Kidney capillary endothelial cell (primary cell): ENCODE measurements at regions not wholly inside any gene's neighbourhood (a gene's known extent, or its start where the extent isn't known, plus 50 kb on each side); places are given as distances from the start of the nearest gene placed in this dataset.

ENCODE experiments used
- DNase-seq: peaks from one replicate; pipeline ENCODE4 v3.0.0-alpha.2; 2018; ENCODE audit warnings: low spot score

DNA sequence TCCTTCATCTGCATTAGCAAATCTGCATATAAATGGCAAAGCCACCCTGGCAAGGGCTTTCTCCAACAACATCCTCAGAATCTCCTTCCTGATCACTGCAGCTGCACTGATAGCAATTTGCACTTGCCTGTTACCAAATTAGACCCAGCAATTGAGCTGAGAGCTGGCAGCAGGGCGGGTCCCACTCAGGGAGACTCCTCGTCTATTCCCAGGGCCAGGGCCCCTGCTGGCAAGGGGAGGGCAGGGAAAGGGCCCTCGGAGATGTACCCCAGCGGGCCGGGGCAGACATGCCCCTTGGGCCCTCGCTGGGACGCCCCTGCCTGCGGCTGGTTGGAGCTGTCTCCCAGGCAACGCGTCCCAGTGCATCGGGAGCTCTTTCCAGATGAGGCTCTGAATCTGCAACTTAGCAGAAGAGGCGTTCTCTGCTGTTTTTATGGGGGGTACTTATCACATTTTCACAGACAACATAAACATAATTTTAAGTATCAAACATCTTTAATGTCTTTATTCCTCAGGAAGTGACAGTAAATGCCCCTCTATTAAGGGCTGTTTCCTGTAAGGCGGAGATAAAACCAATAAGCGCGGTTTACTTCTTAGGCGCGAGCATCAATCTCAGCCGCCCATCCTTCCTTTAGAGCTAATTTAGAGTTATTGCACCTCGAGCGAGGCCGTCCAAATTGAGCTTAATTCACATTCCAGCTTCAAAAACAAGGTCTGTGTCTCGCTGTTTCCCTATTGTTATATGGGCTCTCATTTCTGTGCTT, 249.0 kb upstream of the PPP2R2D start:
- no peak for DNase-seq

DNA sequence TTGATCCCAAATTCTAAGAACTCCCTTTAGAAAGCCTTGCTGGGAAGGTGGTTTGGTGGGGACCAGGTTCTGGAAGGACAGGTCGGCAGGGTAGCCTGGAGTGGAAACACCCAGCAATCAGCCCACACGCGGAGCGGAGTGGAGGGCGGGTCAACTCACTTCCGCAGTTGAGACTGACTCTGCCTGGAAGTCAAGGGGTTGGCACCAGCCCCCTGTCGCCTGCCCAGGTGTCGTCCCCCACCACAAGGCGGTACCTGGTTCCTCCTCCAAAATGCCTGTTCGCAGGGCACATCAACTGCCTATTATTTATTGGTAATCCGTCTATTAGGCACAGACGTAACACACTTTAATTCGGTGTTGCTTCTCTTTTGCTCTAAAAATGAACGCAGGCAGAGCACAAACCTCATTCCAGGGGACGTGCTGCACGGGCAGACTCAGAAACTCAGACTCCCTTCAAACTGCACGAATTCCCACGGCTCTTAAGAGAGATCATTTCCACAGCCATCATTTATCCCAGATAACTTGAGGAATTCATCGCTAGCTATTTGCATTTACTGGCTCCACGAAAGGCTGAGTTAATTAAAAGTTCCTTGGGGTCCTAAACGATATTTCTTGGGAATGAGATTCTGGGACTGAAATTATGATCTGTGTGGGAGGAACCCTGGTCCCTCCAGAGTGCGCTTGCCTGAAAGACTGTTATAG, 248.2 kb upstream of the PPP2R2D start:
- no peak for DNase-seq

- DNase-seq: no peak
These were observed 247.7 kb upstream of the PPP2R2D start for GRCh38 chr10:131653140-131653539.

DNA sequence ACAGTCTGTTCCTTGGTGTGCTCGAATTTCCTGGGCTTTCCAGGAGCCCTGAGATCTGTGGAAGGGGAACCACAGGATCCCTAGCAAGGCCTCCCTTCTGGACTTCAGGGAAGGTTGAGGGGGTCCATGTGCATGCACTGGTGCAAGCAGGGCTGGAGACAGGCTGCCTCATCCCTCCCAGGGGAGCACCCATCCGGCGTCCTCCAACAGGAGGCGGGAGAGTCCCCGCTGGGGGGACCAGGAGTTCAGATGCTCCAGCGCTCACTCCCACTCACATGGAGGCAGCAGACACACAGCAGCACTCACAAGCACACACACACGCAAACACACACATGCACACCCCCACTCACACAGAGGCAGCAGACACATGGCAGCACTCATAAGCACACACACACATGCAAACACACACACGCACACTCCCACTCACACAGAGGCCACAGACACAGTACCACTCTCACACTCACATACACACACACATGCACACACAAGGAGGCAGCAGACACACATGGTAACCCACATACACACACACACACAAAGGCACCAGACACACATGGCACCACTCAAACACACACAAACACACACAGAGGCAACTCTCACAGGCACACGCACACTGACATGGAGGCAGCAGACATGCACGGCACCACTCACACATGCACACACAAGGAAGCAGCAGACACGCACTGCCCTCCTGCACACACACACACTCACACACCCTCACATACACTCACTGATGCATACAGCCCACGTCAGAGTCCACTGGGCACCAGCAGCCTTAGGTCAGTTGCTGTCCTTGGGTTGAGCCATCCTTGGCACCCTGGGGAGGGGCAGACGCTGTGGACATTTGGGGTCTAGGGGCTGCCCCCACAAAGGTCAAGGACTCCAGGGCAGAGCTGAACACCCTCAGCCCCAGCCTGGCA, 247.0 kb upstream of the PPP2R2D start:
- DNase-seq: no peak

GRCh38 chr10:131654471-131655087, 246.2 kb upstream of the PPP2R2D start:
- DNase-seq: no peak

DNA sequence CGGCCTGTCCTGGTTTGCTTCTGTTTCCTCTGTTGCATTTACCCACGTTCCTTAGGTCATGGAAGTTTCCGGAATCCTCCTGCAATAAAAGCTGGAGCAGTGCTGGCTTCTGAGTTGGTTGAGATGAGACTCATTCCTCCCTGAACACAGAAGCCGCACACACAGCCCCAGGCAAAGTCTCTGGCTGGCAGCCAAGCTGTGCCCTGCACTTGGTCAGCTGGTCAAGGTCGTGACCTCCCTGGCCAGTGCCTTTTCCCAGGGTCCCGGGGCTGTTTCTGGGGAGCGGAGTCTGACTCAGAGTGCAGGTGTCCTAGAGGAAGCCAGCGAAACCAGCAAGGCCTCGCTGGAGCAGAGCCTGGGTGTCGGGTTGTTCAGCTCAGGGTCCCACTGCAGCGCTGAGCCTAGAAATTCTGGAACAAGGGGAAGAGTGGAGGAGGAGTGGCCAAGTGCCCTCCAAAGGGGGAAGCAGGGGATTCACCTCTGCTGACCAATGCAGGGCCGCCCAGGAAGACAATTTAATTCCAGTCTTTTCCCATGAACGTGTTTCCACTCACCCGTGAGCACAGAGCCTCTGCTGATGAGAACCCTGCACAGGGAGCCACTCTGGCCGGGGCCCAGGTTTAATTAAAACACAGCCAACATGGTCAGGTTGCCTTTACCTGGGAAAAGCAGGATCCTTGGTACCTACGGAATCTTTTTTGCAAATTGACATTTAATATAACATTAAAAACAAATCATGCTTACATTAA, 245.5 kb upstream of the PPP2R2D start:
- no peak for DNase-seq

GRCh38 chr10:131656009-131656408, 244.8 kb upstream of the PPP2R2D start:
- no peak for DNase-seq

GRCh38 chr10:131656431-131656841, 244.4 kb upstream of the PPP2R2D start:
- DNase-seq: no peak

- no peak for DNase-seq
These were observed 243.4 kb upstream of the PPP2R2D start for GRCh38 chr10:131657318-131657984.

DNA sequence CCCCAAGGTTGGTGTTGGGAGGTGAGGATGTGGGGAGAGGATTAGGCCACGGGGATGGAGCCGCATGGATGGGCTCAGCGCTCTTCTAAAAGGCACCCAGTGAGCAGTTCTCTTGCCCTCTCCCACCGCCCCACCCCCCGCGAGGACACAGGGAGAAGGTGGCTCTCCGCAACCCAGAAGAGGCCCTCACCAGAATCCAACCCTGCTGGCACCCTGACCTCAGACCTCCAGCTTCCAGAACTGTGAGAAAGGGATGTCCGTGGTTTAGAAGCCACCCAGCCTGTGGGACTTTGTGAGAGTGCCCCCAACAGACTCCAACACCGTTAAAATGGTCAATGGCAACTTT, 242.8 kb upstream of the PPP2R2D start:
- DNase-seq: no peak

- no peak for DNase-seq
These were observed 242.2 kb upstream of the PPP2R2D start for GRCh38 chr10:131658476-131659110.

- no peak for DNase-seq
These were observed 240.4 kb upstream of the PPP2R2D start for GRCh38 chr10:131660427-131660826.

- no peak for DNase-seq
These were observed 238.0 kb upstream of the PPP2R2D start for GRCh38 chr10:131662851-131663250.

- DNase-seq: no peak
These were observed 237.5 kb upstream of the PPP2R2D start for GRCh38 chr10:131663351-131663750.

DNA sequence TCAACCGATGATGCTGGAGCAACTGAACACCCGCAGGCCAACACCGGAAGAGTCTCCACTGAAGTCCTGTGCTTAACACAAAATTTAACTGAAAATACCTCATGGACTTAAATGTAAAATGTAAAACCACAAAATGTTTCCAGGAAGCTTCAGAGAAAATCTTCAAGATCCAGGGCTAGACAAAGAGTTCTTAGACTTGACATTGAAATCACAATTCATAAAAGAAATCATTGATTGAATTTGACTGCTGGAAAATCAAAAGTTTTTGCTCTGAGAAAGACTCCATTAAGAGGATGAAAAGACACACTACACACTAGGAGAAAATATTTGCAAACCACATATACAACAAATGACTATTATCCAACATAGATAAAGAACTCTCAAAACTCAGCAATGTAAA, 234.7 kb upstream of the PPP2R2D start:
- DNase-seq: no peak

GRCh38 chr10:131667047-131667446, 233.8 kb upstream of the PPP2R2D start:
- DNase-seq: no peak

- DNase-seq: no peak
These were observed 233.2 kb upstream of the PPP2R2D start for GRCh38 chr10:131667561-131667960.

- no peak for DNase-seq
These were observed 231.9 kb upstream of the PPP2R2D start for GRCh38 chr10:131668903-131669302.

DNA sequence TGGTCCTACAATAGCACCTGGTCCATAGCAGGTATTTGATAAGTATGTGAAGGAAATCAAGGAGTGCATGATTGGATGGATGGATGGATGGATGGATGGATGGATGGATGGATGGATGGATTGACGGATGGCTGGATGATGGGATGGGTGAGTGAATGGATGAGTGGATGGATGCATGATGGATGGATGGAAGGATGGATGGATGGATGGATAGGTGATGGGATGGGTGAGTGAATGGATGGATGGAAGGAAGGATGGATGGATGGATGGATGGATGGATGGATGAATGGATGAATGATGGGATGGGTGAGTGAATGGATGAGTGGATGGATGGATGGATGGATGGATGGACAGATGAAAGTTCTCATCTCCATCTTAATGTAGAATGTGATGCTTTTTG, 231.0 kb upstream of the PPP2R2D start:
- DNase-seq: no peak

DNA sequence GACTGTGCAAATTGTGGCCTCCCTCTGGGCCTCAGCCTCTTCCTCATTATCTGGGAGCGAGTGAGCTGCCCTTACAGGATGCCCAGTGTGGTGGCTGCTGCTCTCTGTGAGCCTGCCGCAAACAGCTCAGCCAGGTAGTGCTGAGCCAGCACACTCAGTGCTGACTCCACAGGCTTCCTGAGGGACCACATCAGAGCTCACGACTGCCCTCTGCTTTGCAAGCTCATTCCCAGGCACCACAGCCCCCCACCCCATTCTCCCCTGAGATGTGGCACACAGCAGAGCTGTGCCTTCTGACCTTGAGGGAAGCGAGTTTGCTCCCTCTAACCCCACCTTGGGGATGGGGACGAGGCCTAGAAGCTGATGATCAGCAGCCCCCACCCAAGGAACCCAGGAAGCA, 230.5 kb upstream of the PPP2R2D start:
- DNase-seq: no peak

DNA sequence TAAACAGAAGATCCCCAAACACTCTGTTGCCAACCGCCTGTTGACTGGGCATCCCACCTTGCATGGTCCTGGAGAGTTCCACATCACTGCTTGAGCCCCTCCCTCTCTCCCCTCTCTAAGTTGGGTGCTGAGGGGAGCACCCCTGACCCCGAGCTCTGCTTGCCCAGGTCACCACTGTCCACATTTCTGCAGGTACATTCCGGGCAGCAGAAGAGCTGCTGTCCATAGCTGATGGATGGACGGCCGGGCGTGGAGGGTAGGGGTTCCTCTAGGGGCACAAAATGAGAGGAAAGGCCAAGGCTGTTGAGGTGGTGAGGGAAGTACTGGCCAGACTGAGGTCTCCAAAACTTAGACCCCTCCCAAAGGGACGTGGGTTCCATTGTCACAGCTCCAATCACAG, 227.4 kb upstream of the PPP2R2D start:
- no peak for DNase-seq
